Activated CD8-positive, alpha-beta memory T cell treated with anti-CD3 and anti-CD28 coated beads for 24 hours (primary cell): ENCODE measurements at regions not wholly inside any gene's neighbourhood (a gene's known extent, or its start where the extent isn't known, plus 50 kb on each side); places are given as distances from the start of the nearest gene placed in this dataset.
"Not testable (repeated sequence)": the region's sequence is repeated elsewhere in the genome, so short reads cannot be mapped to it uniquely, and the experiment has no call there.

ENCODE experiments used
- DNase-seq: peaks from one replicate; pipeline ENCODE4 v3.0.0-alpha.2; 2020

DNA sequence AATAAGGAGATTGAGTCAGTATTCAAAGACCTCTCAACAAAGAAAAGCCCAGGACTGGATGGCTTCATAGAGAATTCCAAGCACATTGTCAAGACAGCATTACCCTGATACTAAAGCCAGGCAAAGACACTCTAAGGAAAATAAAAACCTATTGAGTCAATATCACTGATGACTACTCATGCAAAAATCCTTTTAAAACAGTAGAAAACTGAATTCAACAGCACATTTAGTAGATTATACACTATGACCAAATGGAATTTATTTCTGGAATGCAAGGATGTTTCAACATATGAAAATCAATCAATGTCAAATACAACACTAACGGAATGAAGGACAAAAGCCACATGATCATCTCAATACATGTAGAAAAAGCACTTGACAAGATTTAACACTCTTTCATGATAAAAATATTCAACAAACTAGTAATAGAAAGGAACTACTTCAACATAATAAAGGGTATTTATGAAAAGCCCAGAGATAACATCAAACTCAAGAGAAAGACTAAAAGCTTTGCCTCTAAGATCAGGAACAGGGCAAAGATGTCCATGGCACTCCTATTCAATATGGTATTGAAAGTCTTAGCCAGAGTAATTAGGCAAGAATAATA is 633.3 kb downstream of the ANKRD50 start:
- no peak for DNase-seq

DNA sequence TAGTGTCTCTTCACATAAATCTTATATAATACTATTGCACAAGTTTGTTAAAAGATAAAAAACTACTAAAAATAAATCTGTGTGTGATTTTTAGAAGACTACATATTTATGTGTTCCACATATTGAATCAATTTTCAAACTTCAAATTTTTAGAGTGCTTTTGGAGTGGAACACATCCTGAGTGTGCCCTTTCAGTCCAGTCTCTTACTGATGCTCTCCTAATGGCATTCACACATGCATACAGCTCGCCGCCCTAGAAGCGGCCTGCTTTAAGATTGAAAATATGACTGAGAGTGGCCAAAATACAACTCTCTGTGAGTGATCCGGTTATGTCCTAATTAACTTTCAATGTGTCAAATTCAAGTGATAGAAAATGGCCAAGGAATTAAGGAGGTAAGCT is 628.8 kb downstream of the ANKRD50 start:
- DNase-seq = no peak

DNA sequence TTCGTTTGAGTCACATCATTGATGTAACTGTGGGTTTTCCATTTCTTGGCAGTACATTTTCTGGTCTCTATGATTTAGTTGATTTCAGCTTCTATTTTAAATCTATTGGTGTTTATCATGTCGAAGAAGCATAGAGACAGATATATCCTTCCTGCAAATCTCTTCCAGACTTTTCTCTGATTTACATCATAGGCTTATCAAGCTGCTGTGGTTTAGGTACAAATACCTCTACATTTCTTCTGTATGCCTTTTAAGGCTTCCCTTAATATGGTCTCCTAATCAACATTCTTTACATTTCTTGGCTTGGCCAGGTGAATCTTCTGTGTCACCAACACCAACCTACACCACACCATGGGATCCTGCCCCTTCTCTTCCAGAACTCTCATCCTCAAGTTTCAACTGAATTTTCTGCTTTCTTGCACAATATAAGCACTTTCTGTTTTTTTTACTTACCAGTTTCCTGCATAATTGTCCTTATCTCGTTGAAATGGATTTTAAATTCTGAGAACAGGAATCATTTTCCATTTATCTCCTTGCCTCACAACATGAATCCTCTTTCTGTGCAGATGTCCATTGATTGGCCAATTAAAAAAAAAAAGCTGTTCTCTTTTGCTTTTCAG is 626.9 kb downstream of the ANKRD50 start:
- no peak for DNase-seq

DNA sequence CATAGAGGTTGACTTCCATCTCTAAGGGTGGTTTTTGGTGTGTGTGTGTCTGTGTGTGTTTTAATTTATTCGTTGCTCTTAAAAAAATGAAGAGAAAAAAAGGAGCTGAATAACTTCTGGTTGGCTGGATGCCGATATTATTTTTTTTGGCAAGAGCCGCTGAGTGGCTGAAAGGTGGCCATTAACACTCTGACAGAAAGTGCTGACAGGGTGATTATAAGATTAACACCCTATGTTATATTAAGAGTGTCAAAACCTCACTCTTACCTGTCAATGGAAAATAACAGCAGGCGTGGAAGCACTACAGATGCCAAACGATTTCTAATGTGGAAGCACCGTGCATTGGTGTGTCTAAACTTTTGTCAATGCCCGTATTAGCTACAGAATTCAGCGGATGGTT is 622.5 kb downstream of the ANKRD50 start:
- no peak for DNase-seq

DNA sequence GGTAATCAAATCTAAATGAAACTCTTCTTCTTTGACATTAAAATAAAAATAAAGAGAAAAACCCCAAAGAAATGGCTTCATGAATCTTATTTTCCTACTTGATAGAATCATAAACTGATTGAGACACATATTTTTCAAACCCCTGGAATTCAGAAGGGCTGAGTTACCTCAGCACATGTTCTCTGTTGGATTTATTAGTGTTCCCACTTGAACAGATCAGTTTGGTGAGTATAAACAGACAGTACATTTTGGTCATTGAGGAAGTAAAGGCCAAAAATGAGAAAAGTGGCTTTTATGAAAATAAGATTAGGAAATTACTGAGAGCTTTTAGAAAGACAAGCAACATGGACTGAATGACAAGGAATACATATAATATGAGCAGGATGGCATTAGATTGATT is 620.4 kb downstream of the ANKRD50 start:
- no peak for DNase-seq

DNA sequence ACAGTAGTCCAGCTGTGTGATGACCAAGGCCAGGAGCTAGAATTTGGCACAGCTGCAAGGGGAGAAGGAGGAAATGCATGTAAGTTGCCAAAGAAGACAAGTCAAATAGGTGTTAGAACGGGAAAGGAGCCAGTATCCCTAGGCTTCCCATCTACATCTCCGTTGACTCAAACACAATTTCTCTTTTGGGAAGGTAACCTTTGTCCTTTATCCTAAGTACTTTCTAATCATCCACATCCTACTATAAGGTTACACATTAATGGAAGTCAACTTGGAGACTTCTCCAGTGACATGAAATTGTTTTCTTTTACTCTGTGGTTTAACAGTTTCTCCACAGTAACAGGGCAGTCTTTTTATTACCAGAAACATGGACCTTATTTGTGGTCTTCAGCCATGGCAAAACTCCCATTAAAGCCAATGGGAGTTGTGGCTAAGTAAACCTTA is 620.0 kb downstream of the ANKRD50 start:
- no peak for DNase-seq

DNA sequence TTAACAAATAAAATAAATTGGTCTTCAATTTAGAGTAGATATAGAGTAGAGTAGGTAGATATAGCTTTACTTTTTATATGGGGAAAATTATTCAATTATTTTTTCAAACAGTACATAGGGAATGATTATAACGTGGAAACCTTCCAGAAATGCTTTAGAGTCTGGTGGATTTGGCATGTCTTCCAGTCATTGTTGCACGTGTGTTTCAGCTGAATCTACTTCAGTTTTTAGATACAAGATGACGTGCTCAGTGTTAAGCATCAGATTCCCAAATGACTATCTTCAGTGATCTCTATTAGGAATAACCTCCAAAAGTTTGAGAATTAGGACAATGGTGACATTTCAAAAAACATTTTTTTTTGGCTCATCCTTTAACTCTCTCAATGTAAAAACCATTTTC is 616.9 kb downstream of the ANKRD50 start:
- DNase-seq = no peak

DNA sequence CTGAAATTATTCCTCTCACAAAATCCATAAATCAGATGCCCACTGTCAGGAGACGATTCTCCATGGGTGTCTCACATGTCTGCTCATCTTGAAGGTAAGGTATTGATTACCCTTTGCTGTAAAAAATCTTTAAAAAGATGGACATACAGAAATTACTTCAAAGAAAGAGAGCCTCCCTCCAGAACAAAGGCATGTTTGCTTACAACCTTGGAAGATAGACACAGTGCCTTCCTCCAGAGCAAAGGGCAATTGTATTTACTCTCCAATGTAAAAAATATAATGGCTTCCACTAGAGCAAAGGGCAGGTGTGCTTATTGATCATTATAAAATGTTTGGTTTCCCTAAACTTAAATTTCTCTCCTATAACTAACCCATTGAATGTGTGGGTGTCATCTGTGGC is 616.2 kb downstream of the ANKRD50 start:
- no peak for DNase-seq

DNA sequence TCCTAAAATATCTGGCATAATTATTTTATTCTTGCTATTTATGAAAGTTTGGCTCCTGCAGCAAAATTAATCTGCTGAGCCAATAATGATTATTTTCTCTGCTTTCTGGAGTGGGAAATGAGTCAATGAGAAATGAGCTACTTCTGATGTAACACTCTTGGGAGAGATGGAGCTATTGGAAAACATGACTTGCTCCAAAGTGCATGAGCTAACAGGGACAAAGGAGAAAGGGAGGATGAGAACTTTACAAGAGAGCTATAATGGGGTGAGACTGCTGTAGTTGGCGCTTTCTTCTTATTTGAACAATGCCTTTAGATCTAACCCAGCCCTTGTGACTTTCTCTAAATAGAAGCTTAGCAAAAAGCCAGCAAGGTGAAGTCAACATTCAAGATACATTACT is 615.1 kb downstream of the ANKRD50 start:
- DNase-seq = no peak

DNA sequence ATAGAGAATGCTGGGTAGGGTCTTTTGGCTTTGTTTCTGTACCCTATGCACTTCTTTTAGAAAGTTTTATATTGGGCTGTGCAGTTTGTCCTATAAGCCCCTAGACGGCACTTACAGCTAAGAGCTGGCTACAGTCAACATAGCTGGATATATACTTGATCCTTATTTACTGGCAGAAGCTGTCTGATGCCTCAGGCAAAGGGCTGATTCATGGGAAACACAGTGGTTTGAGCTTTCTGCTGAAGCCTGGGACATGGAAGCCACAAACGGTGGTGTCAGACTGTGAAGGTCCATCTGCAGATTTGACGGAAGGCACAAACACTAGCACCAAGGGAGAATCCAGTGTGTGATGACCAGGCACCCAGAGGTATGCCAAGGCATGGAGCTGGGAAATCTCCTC is 608.4 kb downstream of the ANKRD50 start:
- DNase-seq = no peak

DNA sequence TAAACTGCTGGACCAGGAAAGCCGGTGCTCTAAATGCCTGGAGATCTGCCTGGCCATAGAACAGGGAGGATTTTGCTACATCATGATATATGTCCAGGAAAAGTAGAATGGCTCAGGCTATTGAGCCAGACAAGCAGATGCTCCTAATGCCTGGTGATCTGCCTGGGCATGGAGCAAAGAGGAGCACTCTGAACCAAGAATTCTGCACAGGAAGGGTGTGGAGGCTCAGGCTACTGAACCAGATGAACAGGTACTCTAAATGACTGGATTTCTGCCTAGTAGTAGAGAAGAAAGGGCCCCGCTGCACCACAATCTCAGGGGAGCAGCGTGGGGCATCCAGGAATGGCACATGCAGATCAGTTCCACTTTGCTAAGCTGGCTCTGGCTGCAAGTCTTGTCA is 607.9 kb downstream of the ANKRD50 start:
- DNase-seq = no peak

DNA sequence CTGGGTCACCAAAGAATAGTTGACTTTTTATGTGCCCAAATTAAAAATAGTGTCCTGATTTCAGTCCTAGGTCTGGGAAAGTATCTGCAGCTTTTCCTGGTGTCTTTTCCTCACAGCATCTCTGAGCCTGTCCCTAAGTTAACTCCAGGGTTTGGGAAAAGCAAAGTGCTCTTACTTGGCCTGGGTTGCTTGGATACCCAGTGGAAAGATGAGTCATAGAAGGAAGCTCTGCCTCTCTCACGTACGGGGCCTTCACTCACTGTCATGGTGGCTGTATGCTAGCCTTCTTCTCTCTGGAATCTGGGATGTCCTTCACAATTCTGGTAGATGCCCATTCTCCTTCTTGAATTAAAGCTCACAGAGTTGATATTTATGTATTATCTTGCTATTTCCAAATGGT is 607.3 kb downstream of the ANKRD50 start:
- no peak for DNase-seq

DNA sequence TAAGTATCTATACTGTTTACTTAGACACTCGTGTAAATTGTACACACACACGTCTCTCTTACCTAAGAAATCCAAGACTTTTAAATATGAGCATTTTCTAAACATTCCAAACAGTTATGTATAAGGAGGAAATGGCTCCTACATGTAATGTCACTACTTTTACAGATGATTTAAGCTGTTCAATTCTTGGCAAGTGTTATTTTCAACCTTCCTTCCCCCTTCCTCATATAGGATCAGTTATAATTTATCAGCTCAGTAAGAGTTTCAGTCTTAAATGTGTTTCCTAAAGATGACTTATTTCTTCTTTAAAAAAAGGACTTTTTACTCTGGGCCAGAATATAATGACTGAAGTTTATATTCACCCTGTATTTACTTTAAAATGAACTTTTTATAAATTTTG is 601.1 kb downstream of the ANKRD50 start:
- DNase-seq = no peak

DNA sequence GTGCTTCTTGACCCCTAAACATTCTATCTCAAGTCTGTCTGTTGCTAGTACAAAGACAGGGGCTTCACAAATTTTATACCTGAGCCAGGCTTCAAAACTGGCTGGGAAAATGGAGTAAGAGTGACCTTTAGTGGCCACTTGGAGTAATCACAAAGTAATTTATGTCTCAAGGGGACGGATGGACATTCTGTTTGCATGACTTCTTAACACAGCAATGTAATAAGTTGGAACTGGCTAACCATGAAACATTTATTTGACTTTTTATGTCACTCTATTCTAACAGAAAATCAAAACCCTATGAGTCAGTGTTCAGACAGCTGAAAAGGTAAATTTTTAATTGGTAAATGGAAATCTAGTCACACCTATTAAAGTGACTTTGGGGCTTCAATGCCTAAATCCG is 600.6 kb downstream of the ANKRD50 start:
- no peak for DNase-seq

DNA sequence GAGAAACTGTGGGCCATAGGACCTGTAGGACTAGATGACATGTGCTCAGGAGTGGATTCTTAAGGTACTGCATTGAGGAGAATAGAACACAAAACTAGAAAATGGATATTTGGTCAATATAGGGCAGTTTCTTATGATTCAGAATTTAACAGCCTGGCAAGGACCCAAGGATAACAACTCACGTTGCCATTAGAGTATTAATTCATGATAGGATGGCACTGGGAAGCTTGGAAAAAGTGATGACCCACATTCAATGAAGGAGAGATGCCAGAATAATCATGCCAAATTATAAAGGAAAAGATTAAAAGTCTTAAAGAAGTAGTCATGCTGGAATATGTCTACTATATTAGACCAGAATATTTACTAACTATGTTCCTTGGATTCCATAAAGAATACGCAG is 594.5 kb downstream of the ANKRD50 start:
- no peak for DNase-seq

DNA sequence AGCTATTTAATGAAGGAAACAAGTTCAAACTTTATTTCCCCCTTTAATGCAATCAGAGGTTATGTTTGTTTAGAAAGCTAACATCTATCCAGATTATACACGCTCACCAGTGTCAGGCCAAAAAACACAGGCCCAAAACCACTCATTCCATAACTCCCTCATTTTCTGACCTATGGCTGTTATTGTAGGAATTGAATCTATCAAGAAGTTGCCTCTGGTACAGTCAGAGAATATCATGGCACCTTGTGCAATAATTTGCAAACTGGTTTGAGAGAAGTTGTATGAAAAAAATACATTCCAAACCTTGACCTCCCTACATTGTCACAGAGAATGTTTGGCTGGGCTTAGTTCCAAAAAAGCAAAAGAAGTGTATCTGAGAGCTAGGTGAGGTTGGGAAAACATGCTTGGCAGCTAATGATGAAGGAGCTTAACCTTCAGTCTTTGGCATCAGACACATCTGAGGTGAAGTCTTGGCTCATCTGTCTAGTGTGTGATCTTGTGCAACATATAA is 591.0 kb downstream of the ANKRD50 start:
- DNase-seq = no peak

DNA sequence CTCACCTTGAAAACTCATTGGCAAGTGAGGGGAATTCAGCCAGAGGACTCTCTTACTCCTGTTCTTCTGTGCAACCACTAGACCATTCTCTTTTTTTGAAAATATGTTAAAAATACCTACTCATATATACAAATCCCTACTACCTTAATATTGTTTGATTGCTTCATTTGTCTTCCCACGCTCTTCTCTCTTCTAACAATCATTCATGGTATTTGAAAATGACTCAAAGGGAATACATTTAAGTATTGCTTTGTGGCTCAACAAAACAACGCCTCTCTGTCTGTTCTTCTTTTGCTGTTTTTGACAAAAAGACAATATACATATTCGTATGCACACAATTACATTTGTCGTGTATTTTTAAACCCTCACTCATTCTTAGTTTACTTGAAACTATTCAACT is 589.4 kb downstream of the ANKRD50 start:
- no peak for DNase-seq

DNA sequence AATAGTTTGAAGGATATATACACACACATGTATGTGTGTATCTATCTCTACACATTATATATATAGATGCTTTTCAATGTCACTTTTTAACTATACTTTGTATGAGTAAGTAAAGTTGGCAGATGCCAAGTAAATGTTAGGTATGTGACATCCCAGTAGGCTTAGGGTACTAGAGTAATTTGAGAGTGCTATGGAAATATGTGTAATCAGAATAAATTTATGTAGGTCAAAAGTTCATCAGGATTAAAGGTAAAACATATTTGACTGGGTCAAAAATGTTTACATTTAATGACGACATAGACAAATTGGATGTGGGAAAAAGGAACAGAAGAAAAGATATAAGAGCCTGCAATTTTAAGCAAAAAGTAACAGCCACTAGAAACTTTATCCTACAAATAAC is 588.8 kb downstream of the ANKRD50 start:
- no peak for DNase-seq

DNA sequence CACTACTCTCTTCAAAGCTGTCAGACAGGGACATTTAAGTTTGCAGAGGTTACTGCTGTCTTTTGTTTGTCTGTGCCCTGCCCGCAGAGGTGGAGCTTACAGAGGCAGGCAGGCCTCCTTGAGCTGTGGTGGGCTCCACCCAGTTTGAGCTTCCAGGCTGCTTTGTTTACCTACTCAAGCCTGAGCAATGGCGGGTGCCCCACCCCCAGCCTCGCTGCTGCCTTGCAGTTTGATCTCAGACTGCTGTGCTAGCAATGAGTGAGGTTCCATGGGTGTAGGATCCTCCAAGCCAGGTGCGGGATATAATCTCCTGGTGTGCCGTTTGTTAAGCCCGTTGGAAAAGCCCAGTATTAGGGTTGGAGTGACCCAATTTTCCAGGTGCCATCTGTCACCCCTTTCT is 581.2 kb downstream of the ANKRD50 start:
- not testable (repeated sequence) for DNase-seq

DNA sequence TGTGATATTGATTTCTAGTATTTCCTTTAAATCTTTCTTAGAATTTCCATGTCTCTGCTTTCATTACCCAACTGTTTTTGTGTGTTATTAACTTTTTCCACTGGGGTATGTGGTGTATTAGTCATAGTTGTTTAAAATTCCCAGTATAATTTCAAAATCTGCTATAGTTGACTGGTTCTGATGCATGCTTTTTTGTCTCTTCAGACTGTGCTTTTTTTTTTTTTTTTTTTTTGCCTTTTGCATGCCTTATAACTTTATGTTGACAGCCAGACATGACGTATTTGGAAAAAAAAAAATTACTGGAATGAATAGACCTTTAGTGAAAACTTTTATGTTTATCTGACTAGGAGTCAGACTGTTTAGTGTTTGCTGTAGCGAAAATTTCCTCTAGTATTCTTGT is 580.4 kb downstream of the ANKRD50 start:
- no peak for DNase-seq

DNA sequence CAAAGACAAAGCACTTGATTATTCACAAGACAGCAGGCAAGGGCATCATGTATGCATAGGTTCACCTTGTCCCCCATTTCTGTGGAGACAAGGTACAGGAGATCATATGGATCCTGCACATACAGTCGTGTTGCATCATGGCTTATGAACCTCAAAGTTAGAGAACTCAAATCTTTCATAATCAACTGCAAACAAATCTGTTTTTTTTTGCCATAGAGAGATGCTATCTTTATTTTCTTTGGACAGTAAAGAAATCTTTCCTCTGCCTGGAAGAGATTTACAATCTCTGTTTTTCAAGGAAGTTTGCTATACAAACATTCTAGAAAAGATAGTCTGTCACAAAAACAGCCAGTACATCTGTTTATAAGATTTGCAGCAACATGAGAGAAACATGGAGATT is 578.8 kb downstream of the ANKRD50 start:
- DNase-seq = no peak

DNA sequence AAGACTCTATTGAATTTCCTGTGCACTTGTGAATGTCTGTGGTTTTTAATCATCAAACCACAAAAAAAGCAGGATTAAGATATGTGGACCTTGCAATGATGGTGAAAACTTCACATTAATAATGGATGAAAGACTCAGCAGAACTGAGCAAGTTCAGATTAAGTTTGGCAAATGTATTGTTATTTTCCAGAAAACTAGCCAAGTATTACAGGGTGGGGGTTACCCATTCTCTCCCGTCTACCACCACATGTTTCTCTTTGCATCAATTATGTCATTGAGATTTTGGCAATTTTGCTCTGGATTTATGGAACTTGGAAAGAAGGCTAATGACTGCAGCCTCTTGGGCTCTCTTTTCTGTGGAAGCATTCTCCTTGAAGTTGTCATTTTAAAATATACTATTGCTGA is 577.1 kb downstream of the ANKRD50 start:
- DNase-seq = no peak

DNA sequence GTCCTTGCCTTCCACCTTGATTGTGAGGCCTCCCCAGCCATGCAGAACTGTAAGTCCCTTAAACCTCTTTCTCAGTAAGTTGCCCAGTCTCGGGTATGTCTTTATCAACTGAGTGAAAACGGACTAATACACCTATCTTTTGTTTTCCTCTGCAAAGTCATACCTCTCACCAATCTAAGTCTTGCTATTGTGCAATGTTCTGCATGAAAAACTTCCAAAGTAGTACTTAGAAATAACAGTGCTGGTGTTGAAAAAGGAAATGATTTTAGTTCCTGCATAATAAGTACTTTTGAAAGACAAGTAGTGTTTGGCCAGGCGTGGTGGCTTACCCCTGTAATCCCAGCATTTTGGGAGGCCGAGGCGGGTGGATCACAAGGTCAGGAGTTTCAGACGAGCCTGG is 573.5 kb downstream of the ANKRD50 start:
- DNase-seq = no peak

DNA sequence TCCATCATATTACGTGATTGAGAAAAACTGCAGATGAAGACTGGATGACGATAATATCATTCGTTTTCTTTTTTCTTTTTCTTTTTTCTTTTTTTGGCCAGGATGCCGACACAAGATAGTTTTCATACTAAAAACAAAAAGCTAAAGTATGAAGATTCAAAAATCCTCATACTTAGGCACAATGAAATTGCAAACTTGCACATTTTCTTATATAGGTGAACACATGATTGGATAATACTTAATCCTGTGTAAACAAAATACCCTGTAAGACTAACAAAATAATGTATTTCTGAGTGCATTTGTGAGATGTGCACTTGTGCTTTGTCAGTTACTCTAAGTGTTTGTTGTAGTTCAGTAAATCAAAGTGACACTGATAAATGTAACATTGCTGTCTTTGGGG is 568.9 kb downstream of the ANKRD50 start:
- DNase-seq = no peak

DNA sequence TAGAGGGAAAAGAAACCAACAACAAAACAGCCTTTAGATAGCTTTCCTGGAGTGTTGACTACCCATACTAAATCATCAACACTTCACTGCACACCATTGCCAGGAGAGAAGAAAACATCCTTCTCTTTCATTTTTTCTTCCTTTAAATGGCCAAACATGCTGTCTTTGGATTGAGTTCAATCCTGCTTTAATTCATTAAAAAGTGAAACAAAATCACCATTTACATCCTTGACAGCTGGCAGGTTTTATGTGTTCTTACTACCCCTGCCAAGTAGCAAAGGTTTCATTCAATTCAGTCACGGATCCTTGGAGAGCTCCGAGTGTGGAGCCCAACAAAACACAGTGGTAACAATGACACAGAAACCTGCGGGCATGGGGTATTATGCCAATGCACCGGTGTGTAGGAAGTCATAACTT is 568.3 kb downstream of the ANKRD50 start:
- DNase-seq = no peak
